GM21367 (cell line): ENCODE measurements at regions not wholly inside any gene's neighbourhood (a gene's known extent, or its start where the extent isn't known, plus 50 kb on each side); places are given as distances from the start of the nearest gene placed in this dataset.

Experiments used
- ATAC-seq: cut with Tn5 transposase; IDR thresholded peaks from one replicate; pipeline ENCODE4 v1.9.1; 2021; ENCODE audit not compliant: unreplicated experiment

DNA sequence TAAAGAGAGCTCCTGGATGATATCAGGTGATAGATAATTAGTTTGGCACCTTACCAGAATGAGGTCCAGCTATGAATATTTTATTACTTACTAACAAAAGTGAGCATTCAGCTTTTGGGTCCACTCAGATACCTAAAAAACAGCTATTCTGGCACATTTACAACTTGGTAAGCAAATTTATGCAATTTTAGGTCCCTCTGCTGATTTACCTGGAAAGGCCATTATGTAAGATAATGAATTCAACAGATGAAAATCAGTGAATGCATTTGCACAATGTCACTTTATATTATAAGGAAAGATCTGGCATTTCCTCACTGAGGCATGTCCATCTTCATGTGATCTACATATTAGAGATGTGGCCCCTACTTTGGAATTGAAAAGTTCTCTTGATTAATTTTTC is 517.0 kb downstream of the SPRY1 start:
- ATAC-seq, result no peak

DNA sequence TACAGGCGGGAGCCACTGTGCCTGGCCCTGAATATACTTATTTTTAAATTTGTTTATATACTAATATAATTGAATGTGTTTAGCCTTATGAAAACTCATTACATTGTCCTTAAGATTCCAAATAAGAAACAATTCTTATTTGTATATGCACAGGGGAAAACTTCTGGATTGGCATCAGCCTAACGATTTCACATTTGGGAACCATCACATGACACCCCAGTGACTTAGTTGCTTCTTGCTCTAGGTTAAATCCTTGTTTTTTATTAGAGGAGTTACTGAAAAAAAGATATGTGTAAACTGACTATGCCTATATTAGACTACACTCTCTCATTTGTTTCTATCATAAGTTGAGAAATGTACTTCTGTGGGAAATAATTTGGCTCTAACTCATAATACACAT is 520.2 kb downstream of the SPRY1 start:
- ATAC-seq, result no peak

DNA sequence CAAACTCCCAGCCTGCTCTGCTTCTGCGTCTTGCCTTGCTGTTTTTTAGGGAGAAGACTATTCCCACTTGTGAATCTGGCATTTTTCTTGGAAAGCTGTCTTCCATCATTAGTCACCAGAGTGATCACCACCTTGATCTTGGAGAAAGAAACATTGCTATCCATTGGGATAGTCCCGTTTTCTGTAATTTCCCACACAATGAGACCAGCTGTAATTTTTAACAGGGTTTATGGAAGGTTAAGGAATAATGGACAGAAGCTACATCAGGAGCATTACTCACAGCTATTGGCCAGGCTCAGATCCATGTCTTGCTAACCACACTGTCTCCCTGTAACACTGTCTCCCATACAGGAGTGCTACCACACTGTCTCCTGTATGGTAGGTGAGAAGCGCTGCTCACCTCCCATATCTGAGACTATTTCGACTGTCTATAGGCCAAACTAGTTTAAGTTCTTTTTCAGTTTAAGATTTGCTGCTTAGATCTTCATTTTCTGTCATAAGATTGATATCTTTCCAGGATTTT is 523.0 kb downstream of the SPRY1 start:
- ATAC-seq, result no peak

DNA sequence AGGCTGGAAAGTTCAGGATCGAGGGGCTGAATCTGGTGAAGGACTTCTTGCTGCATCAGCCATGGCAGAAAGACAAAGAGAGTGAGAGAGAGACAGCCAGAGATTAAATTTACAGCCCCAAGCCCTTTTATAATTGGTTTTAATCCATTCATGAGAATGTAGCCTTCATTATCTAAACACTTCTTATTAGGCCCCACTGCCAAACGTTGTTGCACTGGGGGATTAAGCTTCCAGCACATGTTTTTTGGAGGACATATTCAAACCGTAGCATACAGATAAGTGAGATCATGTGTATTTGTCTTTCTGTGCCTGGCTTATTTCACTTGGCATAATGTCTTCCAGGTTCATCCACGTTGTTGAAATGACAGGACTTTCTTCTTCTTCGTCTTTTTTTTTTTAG is 524.7 kb downstream of the SPRY1 start:
- ATAC-seq, result no peak

DNA sequence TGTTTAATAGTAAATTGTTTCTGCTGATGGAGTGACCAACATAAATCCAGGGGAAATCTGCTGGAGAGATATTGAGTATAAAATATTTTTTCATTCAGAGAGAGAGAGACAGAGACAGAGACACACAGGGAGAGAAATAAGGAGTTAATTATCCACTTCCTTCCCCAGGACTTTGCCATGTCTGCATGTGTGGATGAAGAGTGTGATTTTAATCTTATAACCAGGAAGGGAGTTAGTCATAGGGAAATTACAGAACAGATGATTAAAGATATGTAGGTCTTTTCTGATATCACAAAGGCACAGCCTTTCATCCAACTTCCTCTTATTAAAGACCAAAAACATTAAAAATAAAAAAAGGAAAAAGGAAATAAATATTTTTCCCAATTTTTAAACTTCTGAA is 526.3 kb downstream of the SPRY1 start:
- no peak for ATAC-seq

GRCh38 chr4:123924536-123924935 is 527.9 kb downstream of the SPRY1 start:
- ATAC-seq, result no peak

- ATAC-seq, result no peak
Observed at GRCh38 chr4:123929565-123929964, 533.0 kb downstream of the SPRY1 start.

DNA sequence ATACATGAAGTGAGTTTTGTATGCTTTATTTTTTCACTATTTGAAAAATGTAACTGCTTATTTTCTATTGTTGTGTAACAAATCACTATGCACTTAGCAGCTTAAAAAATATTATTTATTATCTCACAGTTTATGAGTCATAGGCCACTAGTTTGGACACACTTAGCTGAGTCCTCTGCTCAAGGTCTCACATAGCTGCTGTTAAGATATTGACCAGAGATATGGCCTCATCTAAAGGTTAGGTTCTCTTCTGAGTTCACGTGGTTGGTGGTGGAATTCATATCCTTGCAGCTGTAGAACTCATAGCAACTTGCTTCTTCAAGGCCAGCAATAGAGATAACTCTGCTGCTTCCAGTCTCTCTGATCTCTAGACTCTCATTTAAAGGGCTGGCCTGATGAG is 534.4 kb downstream of the SPRY1 start:
- no peak for ATAC-seq

DNA sequence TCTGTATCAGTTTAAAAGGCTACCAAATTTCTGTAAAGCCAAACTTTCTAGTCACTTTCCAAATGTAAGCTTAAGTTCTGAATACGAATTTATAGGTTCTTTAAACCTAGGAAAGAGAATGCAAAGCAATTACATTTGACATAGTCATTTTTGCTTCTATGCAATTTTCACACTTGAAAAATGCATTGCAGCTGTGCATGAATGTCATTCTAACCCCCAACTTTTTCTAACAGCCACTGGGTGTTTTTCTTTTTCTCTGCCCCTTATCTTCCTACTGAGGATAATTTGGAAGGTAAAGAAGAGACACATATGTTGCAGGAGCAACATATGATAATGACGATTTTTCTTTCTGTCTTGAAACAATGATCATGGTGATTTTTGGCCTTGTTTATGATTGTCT is 537.5 kb downstream of the SPRY1 start:
- no peak for ATAC-seq

DNA sequence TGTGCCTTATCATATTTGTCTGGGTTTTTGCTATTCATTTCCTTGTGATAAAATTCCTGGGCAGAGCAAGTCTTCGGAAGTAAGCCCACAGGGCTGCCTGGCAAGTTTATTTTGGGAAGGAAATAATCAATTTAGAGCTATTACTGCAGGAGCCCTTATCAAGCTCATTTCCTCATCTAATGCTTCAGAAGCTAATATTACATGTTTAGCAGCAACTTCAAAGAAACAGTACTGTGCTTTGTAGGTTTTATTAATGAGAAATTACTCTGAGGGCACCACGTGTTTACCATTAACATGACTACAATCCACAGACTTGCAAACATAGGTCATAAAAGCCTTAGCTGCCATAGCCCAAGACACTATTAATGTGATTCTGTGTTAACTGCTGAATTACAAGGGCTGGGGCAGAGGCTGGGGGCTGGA is 540.0 kb downstream of the SPRY1 start:
- no peak for ATAC-seq

DNA sequence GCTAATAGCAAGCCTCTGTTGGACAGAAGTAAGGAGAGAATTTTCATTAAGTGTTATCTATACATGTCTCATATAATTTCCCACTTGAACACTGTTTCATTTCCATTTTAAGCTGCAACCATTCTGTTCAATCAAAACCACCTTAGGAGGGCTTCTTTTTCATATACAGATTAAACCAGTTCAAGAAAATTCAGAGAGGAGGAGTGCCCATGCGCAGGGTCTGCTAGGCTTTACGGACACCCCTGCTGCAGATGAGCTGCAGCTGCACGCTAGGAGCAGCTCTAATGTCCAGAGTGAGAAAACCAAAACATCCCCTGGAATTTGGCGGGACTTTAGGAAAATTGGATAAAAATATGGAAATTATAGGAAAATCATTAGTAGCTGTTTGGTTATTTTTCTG is 541.0 kb downstream of the SPRY1 start:
- ATAC-seq, result no peak

DNA sequence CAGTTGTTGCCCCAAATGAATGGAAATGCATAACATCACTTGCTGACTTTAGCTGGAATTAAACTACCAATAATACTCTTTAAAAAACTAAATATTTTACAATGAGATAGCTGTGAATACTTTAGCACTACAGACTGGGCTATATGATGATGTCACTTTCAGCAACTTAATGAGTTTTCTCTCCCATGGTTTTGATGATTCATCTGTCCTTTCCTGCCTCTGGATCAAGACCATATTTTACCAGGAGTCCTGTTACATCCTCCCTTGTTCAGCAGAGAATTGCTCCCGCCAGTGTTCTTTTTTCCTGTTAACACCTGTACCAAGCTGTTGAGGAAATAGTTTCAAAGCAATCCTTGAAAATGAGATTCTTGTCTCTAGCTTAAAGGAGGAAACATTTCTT is 543.0 kb downstream of the SPRY1 start:
- no peak for ATAC-seq

GRCh38 chr4:123940604-123941003 is 544.0 kb downstream of the SPRY1 start:
- no peak for ATAC-seq

DNA sequence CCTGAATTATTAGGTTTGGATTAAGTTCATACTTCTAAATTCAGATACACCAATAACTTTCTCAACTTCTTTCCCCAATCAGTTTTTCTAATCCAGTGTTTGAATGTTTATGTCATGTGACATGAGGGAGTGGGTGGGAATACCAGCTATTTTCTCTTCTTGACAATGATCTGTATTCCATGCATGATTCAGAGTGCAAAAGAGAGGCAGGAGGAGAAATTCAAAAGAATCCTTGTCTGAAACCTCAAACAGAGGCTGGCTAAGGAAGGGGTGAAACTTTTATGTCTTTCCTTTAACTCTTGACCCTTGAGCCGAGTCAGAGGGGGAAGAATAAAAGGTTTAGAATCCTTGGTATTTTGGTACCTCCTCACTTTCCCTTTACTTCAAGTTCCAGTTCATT is 544.7 kb downstream of the SPRY1 start:
- no peak for ATAC-seq

- ATAC-seq, result no peak
Observed at GRCh38 chr4:123943976-123944375, 547.4 kb downstream of the SPRY1 start.

DNA sequence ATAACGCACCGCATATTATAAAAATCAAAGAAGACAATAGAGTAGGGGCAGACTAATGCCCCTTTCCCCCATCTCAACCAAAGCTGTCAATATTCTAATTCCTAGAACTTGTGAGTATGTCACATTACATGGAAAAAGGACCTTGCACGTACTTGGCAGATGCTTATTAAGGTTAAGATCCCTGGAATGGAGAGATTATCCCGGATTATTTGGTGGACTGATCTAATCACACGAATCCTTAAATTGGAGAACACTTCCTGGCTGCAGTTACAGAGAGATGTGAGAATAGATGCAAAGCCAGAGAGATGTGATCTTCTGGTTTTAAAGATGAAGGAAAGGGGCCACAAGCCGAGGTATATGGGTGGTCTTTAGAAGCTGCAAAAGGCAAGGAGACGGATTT is 548.7 kb downstream of the SPRY1 start:
- no peak for ATAC-seq

DNA sequence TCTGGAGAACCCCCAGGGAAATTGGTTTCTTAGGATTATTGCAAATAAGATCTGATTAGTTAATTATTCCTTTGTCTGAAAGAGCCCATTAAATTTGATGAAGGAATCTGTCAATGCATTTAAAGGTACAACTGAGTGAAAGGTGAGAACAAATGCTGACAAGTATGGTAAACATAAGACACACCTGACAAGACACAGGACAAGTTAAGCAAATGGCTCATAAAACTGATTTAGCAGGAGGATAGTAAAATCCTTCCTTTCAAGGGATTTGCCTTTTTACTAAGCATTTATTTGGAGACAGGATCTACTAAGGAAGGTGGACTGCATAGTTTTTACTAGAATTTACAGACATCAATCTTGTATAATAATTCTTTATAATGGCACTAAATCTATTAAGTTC is 553.9 kb downstream of the SPRY1 start:
- ATAC-seq, result no peak

GRCh38 chr4:123952530-123953274 is 556.1 kb downstream of the SPRY1 start:
- no peak for ATAC-seq

- no peak for ATAC-seq
Observed at GRCh38 chr4:123953566-123953965, 557.0 kb downstream of the SPRY1 start.

DNA sequence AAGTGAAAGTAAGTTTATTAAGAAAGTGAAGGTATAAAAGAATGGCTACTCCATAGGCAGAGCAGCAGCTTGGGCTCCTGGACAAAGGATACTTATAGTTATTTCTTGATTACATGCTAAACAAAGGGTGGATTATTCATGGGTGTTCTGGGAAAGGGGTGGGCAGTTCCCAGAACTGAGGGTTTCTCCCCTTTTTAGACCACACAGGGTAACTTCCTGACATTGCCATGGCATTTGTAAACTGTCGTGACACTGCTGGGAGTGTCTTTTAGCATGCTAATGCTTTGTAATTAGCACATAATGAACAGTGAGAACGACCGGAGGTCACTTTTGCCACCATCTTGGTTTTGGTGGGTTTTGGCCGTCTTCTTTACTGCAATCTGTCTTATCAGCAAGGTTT is 557.6 kb downstream of the SPRY1 start:
- ATAC-seq, result no peak

DNA sequence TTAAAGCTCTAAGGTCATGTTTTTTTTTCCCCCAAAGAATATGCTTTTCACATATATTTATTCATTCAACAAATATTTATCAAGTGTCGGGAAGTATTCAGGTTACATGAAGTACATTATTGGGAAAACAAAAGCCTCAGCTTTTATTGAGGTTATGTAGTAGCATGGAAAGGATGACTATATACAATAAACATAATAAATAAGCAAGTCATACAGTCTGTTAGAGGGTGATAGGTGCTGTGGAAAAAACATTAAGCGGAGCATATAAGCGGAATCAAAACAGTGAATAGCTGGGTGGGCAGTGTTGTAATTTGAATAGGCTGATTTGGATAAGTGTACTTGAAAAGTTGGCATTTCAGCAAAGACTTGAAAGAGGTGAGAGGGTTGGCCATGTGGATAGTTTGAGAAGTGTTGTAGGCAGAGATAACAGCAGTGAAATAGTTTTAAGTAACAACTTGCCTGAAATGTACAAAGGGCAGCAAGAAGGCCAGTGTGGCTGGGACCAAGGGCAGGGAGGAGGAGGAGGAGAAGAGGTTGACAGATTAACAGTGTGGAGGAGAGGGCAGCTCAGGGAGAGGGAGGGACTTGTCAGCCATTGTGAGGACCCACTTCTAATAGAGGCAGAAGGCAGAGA is 558.7 kb downstream of the SPRY1 start:
- no peak for ATAC-seq

DNA sequence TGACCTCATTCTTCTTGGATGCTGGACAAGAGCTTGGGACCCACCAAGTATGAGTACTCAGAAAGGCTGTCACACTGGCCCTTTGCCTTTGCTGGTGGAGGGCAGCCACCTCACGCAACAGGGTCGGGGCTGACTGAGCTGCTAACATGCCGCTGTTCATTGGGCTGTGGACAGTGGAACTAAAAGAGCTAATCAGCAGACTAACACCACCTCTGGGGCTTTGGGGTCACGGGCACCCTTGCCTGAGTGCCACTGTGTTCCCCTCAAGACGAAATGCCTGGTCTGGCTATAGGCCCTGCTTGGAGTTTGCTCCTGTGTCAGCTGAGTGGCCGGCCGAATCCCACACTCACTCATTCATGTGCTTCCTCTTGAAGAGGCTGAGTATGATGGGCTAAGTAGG is 559.6 kb downstream of the SPRY1 start:
- no peak for ATAC-seq
